ENCODE measurements at regions not wholly inside any gene's neighbourhood (a gene's known extent, or its start where the extent isn't known, plus 50 kb on each side); places are given as distances from the start of the nearest gene placed in this dataset.

GRCh38 chr12:90826036-90826435, 128.9 kb downstream of the CCER1 start:
- TF ChIP-seq CTCF (IDR thresholded peaks at IDR 0.05; ENCODE audit: borderline replicate concordance, extremely low read depth, low read length, poor library complexity, severe bottlenecking) (no peak), EZH2 (IDR thresholded peaks at IDR 0.05; ENCODE audit: borderline replicate concordance, low read depth, low read length, severe bottlenecking) (no peak)
